ENCODE measurements at regions not wholly inside any gene's neighbourhood (a gene's known extent, or its start where the extent isn't known, plus 50 kb on each side); places are given as distances from the start of the nearest gene placed in this dataset.
A peak's percentile ranks its signal among the peaks of the same experiment; 100 is the strongest.
"Not testable (repeated sequence)": the region's sequence is repeated elsewhere in the genome, so short reads cannot be mapped to it uniquely, and the experiment has no call there.

GRCh38 chr4:147246096-147246495 lies 234.8 kb upstream of the EDNRA start:
- no peaks in the 10 kb centered on the region for H3K36me3 Mint-ChIP-seq (ENCODE audit: insufficient read depth)
- H3K4me3 Mint-ChIP-seq (ENCODE audit: low read depth): no peak overlapping the region
- DNase-seq (ENCODE audit: low spot score, unreplicated experiment): no peak
- no peaks in the 10 kb centered on the region for H3K27me3 Mint-ChIP-seq
- TF ChIP-seq, protein P1, sequence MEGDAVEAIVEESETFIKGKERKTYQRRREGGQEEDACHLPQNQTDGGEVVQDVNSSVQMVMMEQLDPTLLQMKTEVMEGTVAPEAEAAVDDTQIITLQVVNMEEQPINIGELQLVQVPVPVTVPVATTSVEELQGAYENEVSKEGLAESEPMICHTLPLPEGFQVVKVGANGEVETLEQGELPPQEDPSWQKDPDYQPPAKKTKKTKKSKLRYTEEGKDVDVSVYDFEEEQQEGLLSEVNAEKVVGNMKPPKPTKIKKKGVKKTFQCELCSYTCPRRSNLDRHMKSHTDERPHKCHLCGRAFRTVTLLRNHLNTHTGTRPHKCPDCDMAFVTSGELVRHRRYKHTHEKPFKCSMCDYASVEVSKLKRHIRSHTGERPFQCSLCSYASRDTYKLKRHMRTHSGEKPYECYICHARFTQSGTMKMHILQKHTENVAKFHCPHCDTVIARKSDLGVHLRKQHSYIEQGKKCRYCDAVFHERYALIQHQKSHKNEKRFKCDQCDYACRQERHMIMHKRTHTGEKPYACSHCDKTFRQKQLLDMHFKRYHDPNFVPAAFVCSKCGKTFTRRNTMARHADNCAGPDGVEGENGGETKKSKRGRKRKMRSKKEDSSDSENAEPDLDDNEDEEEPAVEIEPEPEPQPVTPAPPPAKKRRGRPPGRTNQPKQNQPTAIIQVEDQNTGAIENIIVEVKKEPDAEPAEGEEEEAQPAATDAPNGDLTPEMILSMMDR (IDR thresholded peaks at IDR 0.05; ENCODE audit: unreplicated experiment): no peak
- peaks cover under 1% of the 10 kb centered on the region for H3K9me3 Mint-ChIP-seq (ENCODE audit: low read depth)
- peaks cover 5% of the 10 kb centered on the region for H3K4me1 Mint-ChIP-seq (ENCODE audit: low read depth)
- no peak overlapping the region for H3K27ac Mint-ChIP-seq

- not testable (repeated sequence) for H3K27ac Mint-ChIP-seq; H3K27me3 Mint-ChIP-seq; DNase-seq (ENCODE audit: low spot score, unreplicated experiment); H3K4me1 Mint-ChIP-seq (ENCODE audit: low read depth); H3K9me3 Mint-ChIP-seq (ENCODE audit: low read depth); H3K4me3 Mint-ChIP-seq (ENCODE audit: low read depth); H3K36me3 Mint-ChIP-seq (ENCODE audit: insufficient read depth)
These were observed 234.4 kb upstream of the EDNRA start for GRCh38 chr4:147246528-147246927.

DNA sequence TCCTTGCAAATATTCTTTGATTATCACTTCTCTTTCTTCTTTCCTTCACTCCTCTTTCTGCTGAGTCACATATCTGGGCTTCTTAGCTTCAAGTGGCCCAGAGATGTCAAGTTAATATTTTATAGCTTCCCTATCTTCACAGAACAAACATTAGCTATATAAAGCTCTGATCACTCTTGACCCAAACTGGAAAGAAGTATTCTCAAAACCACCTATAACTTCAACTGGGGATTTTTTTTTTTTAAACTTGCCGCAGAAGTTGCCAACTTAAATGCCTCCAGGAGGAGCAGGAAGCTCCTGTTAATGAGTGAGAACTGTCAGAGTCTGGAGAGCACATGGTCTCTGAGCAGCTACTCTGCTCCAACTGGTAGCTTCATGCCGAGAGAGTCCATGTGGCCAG lies 233.3 kb upstream of the EDNRA start:
- TF ChIP-seq, protein P1 (IDR thresholded peaks at IDR 0.05; ENCODE audit: unreplicated experiment): no peak
- peak overlapping the region; percentile 4 for H3K27ac Mint-ChIP-seq
- peaks cover 5% of the 10 kb centered on the region for H3K4me1 Mint-ChIP-seq (ENCODE audit: low read depth)

DNA sequence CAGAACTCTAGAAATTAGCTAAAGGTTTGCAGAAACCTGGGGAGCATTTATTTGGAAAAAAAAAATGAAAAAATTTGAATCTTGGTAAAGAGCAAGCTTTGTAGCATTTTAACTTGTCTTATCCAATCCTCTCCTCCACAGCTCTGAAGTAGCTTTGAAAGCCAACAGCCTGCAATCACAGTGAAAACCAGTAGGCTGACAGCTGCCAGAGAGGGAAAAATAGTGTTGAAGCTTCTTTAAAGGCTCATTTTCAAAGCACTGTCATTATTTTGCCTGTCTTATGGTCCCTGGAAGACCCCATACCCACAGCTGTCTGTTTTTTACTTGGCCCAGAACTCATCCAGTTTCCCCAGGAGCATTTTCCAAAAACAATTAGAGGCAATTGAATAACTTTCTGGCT lies 230.8 kb upstream of the EDNRA start:
- Mint-ChIP-seq H3K27me3 (no peaks in the 10 kb centered on the region), H3K9me3 (ENCODE audit: low read depth) (peaks cover 15% of the 10 kb centered on the region), H3K27ac (no peak overlapping the region), H3K4me1 (ENCODE audit: low read depth) (peaks cover 5% of the 10 kb centered on the region), H3K36me3 (ENCODE audit: insufficient read depth) (no peaks in the 10 kb centered on the region), H3K4me3 (ENCODE audit: low read depth) (no peak overlapping the region)
- no peak for DNase-seq (ENCODE audit: low spot score, unreplicated experiment)
- TF ChIP-seq, protein P1 (IDR thresholded peaks at IDR 0.05; ENCODE audit: unreplicated experiment): no peak

More for the DNA sequence above, 233.3 kb upstream of the EDNRA start:
- Mint-ChIP-seq H3K36me3 (ENCODE audit: insufficient read depth) (no peaks in the 10 kb centered on the region), H3K4me3 (ENCODE audit: low read depth) (no peak overlapping the region), H3K27me3 (no peaks in the 10 kb centered on the region), H3K9me3 (ENCODE audit: low read depth) (peaks cover 6% of the 10 kb centered on the region)
- DNase-seq (ENCODE audit: low spot score, unreplicated experiment): no peak

- not testable (repeated sequence) for H3K27ac Mint-ChIP-seq; DNase-seq (ENCODE audit: low spot score, unreplicated experiment); H3K4me1 Mint-ChIP-seq (ENCODE audit: low read depth); H3K27me3 Mint-ChIP-seq; H3K4me3 Mint-ChIP-seq (ENCODE audit: low read depth); H3K36me3 Mint-ChIP-seq (ENCODE audit: insufficient read depth)
- H3K9me3 Mint-ChIP-seq (ENCODE audit: low read depth): peaks cover 20% of the 10 kb centered on the region
These were observed 225.6 kb upstream of the EDNRA start for GRCh38 chr4:147255268-147255667.

GRCh38 chr4:147259271-147259670 lies 221.6 kb upstream of the EDNRA start:
- not testable (repeated sequence) for H3K27me3 Mint-ChIP-seq; H3K36me3 Mint-ChIP-seq (ENCODE audit: insufficient read depth)

DNA sequence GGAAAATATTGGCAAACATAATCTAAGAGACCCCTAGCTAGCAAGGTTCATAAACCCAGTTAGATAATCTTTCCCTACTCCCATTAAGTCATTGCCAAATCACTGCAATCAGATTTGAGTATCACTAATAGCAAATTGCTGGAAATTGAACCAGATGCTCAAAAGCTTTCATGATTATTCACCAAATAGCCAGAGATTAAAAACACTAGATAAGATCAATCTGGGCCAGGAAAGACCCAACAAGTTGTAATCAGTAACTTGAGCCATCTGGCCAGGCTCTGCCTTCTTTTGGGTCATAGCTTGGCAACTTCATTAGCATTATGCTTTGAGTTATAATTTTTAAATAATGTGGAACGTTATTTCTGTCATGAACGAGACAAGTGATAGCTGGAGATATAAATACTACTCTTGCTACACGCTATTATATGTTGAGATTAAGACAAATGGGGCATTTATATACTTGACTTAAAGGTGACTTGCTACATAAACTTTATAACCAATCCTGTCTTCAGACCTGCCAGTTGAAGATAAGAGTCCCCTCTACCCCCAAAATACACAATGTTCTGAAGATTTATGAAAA lies 196.6 kb upstream of the EDNRA start:
- peaks cover 2% of the 10 kb centered on the region for H3K36me3 Mint-ChIP-seq (ENCODE audit: insufficient read depth)
- peaks cover 18% of the 10 kb centered on the region for H3K9me3 Mint-ChIP-seq (ENCODE audit: low read depth)
- no peak overlapping the region for H3K4me3 Mint-ChIP-seq (ENCODE audit: low read depth)
- H3K27me3 Mint-ChIP-seq: no peaks in the 10 kb centered on the region
- H3K27ac Mint-ChIP-seq: no peak overlapping the region
- TF ChIP-seq, protein P1 (IDR thresholded peaks at IDR 0.05; ENCODE audit: unreplicated experiment): no peak
- DNase-seq (ENCODE audit: low spot score, unreplicated experiment): no peak
- H3K4me1 Mint-ChIP-seq (ENCODE audit: low read depth): peaks cover 10% of the 10 kb centered on the region

More at GRCh38 chr4:147259271-147259670, 221.6 kb upstream of the EDNRA start:
- H3K4me1 Mint-ChIP-seq (ENCODE audit: low read depth); DNase-seq (ENCODE audit: low spot score, unreplicated experiment); H3K4me3 Mint-ChIP-seq (ENCODE audit: low read depth); H3K27ac Mint-ChIP-seq: not testable (repeated sequence)
- H3K9me3 Mint-ChIP-seq (ENCODE audit: low read depth): peaks cover 12% of the 10 kb centered on the region

All from progenitor cell of endocrine pancreas (in vitro differentiated cells).